ENCODE measurements at regions not wholly inside any gene's neighbourhood (a gene's known extent, or its start where the extent isn't known, plus 50 kb on each side); places are given as distances from the start of the nearest gene placed in this dataset.

GRCh38 chr4:136558940-136559494 lies 973.3 kb downstream of the PCDH18 start:
- WGBS, 2 donors: 78 to 86% methylated on average over 4 of the region's 4 CpGs

DNA sequence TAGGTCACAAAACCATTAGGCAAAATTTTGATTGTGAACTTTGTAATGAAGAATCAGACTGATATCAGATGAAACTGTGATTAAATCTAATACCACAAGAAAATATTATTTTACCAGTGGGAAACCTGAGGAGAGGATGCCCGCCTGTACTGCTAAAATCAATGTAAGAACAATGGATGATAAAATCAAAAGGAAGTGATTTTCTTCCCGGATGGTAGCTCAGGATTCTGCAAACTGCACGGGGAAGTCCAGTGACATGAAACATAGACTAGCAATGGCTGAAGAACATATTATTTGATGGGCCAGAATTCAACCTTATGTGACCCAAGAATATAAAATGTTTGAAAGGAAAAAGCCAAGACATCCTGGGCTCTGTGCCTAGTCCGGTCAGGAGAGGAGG lies 974.9 kb downstream of the PCDH18 start:
- DNase-seq (no peak), ATAC-seq (ENCODE audit: low FRiP score in 2 of 2) (no peak)
- H3K9me3 ChIP-seq: no peaks in the 10 kb centered on the region
- no peaks in the 10 kb centered on the region for H3K27me3 ChIP-seq
- TF ChIP-seq, protein P1, sequence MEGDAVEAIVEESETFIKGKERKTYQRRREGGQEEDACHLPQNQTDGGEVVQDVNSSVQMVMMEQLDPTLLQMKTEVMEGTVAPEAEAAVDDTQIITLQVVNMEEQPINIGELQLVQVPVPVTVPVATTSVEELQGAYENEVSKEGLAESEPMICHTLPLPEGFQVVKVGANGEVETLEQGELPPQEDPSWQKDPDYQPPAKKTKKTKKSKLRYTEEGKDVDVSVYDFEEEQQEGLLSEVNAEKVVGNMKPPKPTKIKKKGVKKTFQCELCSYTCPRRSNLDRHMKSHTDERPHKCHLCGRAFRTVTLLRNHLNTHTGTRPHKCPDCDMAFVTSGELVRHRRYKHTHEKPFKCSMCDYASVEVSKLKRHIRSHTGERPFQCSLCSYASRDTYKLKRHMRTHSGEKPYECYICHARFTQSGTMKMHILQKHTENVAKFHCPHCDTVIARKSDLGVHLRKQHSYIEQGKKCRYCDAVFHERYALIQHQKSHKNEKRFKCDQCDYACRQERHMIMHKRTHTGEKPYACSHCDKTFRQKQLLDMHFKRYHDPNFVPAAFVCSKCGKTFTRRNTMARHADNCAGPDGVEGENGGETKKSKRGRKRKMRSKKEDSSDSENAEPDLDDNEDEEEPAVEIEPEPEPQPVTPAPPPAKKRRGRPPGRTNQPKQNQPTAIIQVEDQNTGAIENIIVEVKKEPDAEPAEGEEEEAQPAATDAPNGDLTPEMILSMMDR (IDR thresholded peaks at IDR 0.05): no peak
- TF ChIP-seq EP300 (IDR thresholded peaks at IDR 0.05) (no peak), POLR2A (IDR thresholded peaks at IDR 0.05) (no peak), POLR2AphosphoS5 (IDR thresholded peaks at IDR 0.05) (no peak)
- no peak overlapping the region for H3K4me3 ChIP-seq
- H3K4me1 ChIP-seq: no peaks in the 10 kb centered on the region
- H3K36me3 ChIP-seq: no peaks in the 10 kb centered on the region
- WGBS, 2 donors: 57 to 63% methylated on average over 4 of the region's 4 CpGs
- no peak overlapping the region for H3K27ac ChIP-seq

More at GRCh38 chr4:136558940-136559494, 973.3 kb downstream of the PCDH18 start:
- TF ChIP-seq POLR2AphosphoS5 (IDR thresholded peaks at IDR 0.05) (no peak), POLR2A (IDR thresholded peaks at IDR 0.05) (no peak), EP300 (IDR thresholded peaks at IDR 0.05) (no peak)
- TF ChIP-seq, protein P1 (IDR thresholded peaks at IDR 0.05): no peak
- H3K4me1 ChIP-seq: no peaks in the 10 kb centered on the region
- H3K36me3 ChIP-seq: no peaks in the 10 kb centered on the region
- H3K4me3 ChIP-seq: no peak overlapping the region
- ATAC-seq (ENCODE audit: low FRiP score in 2 of 2): no peak
- H3K27ac ChIP-seq: no peak overlapping the region
- DNase-seq: no peak
- no peaks in the 10 kb centered on the region for H3K9me3 ChIP-seq
- H3K27me3 ChIP-seq: no peaks in the 10 kb centered on the region

DNA sequence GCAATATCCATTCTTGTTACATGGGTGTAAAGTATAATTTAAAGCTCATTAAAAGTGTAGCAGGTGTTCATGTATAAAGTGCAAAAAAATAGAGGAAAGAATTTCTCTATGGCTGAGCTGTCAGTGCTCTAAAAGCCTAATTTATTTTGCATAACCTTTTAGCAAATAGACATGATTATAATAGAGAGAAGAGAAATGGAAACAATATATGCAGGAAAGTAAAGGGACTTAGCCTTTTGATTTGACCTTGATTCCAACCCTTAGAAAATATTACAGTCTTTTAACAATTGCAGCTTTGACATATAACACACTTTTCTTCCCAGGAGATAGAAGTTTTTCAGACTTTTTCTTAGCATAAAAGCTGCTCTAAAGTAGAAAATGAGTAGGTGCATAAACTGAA lies 978.3 kb downstream of the PCDH18 start:
- Histone ChIP-seq H3K4me1 (no peaks in the 10 kb centered on the region), H3K9me3 (no peaks in the 10 kb centered on the region), H3K36me3 (no peaks in the 10 kb centered on the region), H3K27ac (no peak overlapping the region), H3K4me3 (no peak overlapping the region), H3K27me3 (no peaks in the 10 kb centered on the region)
- ATAC-seq (ENCODE audit: low FRiP score in 2 of 2) (no peak), DNase-seq (no peak)
- TF ChIP-seq EP300 (IDR thresholded peaks at IDR 0.05) (no peak), POLR2AphosphoS5 (IDR thresholded peaks at IDR 0.05) (no peak), POLR2A (IDR thresholded peaks at IDR 0.05) (no peak)
- TF ChIP-seq, protein P1 (IDR thresholded peaks at IDR 0.05): no peak

GRCh38 chr4:136551753-136552152 lies 980.5 kb downstream of the PCDH18 start:
- no peak overlapping the region for H3K4me3 ChIP-seq
- H3K36me3 ChIP-seq: no peaks in the 10 kb centered on the region
- H3K9me3 ChIP-seq: no peaks in the 10 kb centered on the region
- no peaks in the 10 kb centered on the region for H3K27me3 ChIP-seq
- H3K27ac ChIP-seq: no peak overlapping the region
- DNase-seq: no peak
- no peak for ATAC-seq (ENCODE audit: low FRiP score in 2 of 2)
- no peaks in the 10 kb centered on the region for H3K4me1 ChIP-seq
- 77 to 83% methylated on average over 1 of the region's 1 CpG for WGBS, 2 donors
- no peak for TF ChIP-seq EP300 (IDR thresholded peaks at IDR 0.05)
- TF ChIP-seq POLR2AphosphoS5 (IDR thresholded peaks at IDR 0.05): no peak
- TF ChIP-seq POLR2A (IDR thresholded peaks at IDR 0.05): no peak
- TF ChIP-seq, protein P1 (IDR thresholded peaks at IDR 0.05): no peak

- 57 to 87% methylated on average over 2 of the region's 2 CpGs for WGBS, 2 donors
Measured at GRCh38 chr4:136540747-136541146, 991.5 kb downstream of the PCDH18 start.

More at GRCh38 chr4:136540747-136541146, 991.5 kb downstream of the PCDH18 start:
- no peaks in the 10 kb centered on the region for H3K27me3 ChIP-seq
- no peak for ATAC-seq (ENCODE audit: low FRiP score in 2 of 2)
- no peak overlapping the region for H3K27ac ChIP-seq
- H3K9me3 ChIP-seq: no peaks in the 10 kb centered on the region
- H3K4me1 ChIP-seq: no peaks in the 10 kb centered on the region
- no peaks in the 10 kb centered on the region for H3K36me3 ChIP-seq
- no peak for DNase-seq
- H3K4me3 ChIP-seq: no peak overlapping the region
- no peak for TF ChIP-seq POLR2A (IDR thresholded peaks at IDR 0.05)
- TF ChIP-seq EP300 (IDR thresholded peaks at IDR 0.05): no peak
- TF ChIP-seq, protein P1 (IDR thresholded peaks at IDR 0.05): no peak
- TF ChIP-seq POLR2AphosphoS5 (IDR thresholded peaks at IDR 0.05): no peak
